HepG2 (cell line): ENCODE measurements at regions not wholly inside any gene's neighbourhood (a gene's known extent, or its start where the extent isn't known, plus 50 kb on each side); places are given as distances from the start of the nearest gene placed in this dataset.

Source experiments
- ATAC-seq: fragments of 200-7000 bp; cut with Tn5 transposase; 3 replicates; pipeline ENCODE4 v1.9.1; 2020; ENCODE audit warnings: mild to moderate bottlenecking, moderate library complexity
- BruUV-seq: library from RNA; stranded (reverse); fragments of 400-500 nt; replicated peaks from 2 replicates; lab custom pipeline; 2021; lab: Mats Ljungman, UMichigan
- CTCF ChIA-PET: fragments of 300-600 bp; formaldehyde crosslinking; extraction: SDS; loops from one replicate; lab custom pipeline; 2021; ENCODE audit warnings: low total read pairs, inconsistent platforms, low intra/inter-chr PET ratio; lab: Yijun Ruan, JAX
- POLR2A ChIA-PET: fragments of 350-600 bp; sonication (Branson Sonifier 250); formaldehyde crosslinking; loops from one replicate; lab custom pipeline; 2020; ENCODE audit warnings: antibody characterized with exemption, inconsistent platforms; lab: Yijun Ruan, JAX
- DNase-seq: peaks from one replicate; pipeline ENCODE4 v3.0.0-alpha.2; 2015; ENCODE audit warnings: low spot score
- FAIRE-seq: peaks from 3 replicates; lab custom pipeline; 2011; peaks lifted over from hg19 to GRCh38; lab: Jason Lieb, UNC
- H2AFZ ChIP-seq: one replicate; pipeline ENCODE4 v1.6.1; 2011; ENCODE audit warnings: low read length, inconsistent platforms
- H3K27ac ChIP-seq: fragments of 300-600 bp; 3 replicates; pipeline ENCODE4 v1.8.0; 2011; ENCODE audit warnings: mixed run types, mild to moderate bottlenecking, mixed read lengths, low read length, inconsistent platforms; ENCODE audit not compliant: insufficient read depth; ENCODE audit errors: extremely low read length
- H3K27me3 ChIP-seq, 2 experiments: fragments of 200-600 bp in 1 of 2; 2 replicates in 1 of 2; 3 replicates in 1 of 2; pipeline versions ENCODE4 v1.6.0 to v1.8.0; 2011; ENCODE audit warnings: low read length in 2 of 2, mild to moderate bottlenecking in 2 of 2, moderate library complexity in 2 of 2, inconsistent platforms in 1 of 2; ENCODE audit not compliant: insufficient read depth in 2 of 2, control insufficient read depth in 1 of 2
- H3K36me3 ChIP-seq, 2 experiments: fragments of 200-600 bp in 1 of 2; replicated peaks in 1 of 2; 2 replicates in 1 of 2; 3 replicates in 1 of 2; pipeline versions ENCODE4 v1.5.1 to v1.8.0; 2011; ENCODE audit warnings: low read length in 2 of 2, inconsistent platforms in 1 of 2; ENCODE audit not compliant: insufficient read depth in 2 of 2, control insufficient read depth in 1 of 2
- H3K4me1 ChIP-seq: 2 replicates; pipeline ENCODE4 v1.5.1; 2012; ENCODE audit warnings: low read length, inconsistent platforms; ENCODE audit not compliant: insufficient read depth
- H3K4me2 ChIP-seq: 2 replicates; pipeline ENCODE4 v1.6.0; 2011; ENCODE audit warnings: low read depth, low read length, inconsistent platforms
- H3K4me3 ChIP-seq, 3 experiments: fragments of 200-600 bp in 1 of 3; sonication (generic), shearing (Covaris generic) in 1 of 3; replicated peaks in 1 of 3; 2 replicates each; pipeline ENCODE4 v1.5.1; 2011 to 2016; ENCODE audit warnings: low read length in 3 of 3, inconsistent platforms in 2 of 3, low read depth in 2 of 3, mild to moderate bottlenecking in 2 of 3, control low read depth in 1 of 3, mixed read lengths in 1 of 3; ENCODE audit not compliant: insufficient read depth in 1 of 3
- H3K79me2 ChIP-seq: one replicate; pipeline ENCODE4 v1.6.1; 2011; ENCODE audit warnings: low read length, inconsistent platforms; ENCODE audit not compliant: insufficient read depth
- H3K9ac ChIP-seq: 2 replicates; pipeline ENCODE4 v1.6.0; 2011; ENCODE audit warnings: mild to moderate bottlenecking, low read depth, low read length, inconsistent platforms; ENCODE audit not compliant: insufficient read depth
- H3K9me3 ChIP-seq: 2 replicates; pipeline ENCODE4 v1.5.1; 2012; ENCODE audit warnings: mild to moderate bottlenecking, low read length
- H4K20me1 ChIP-seq: 2 replicates; pipeline ENCODE4 v1.6.0; 2011; ENCODE audit warnings: inconsistent platforms, mild to moderate bottlenecking, low read length, moderate library complexity; ENCODE audit not compliant: insufficient read depth
- HNRNPH1 ChIP-seq: fragments of 200-400 bp; formaldehyde crosslinking; optimal IDR thresholded peaks from 2 replicates; pipeline ENCODE3; 2017; ENCODE audit warnings: mild to moderate bottlenecking, low read depth, low read length
- HNRNPLL ChIP-seq: fragments of 200-400 bp; formaldehyde crosslinking; IDR thresholded peaks from 2 replicates; pipeline ENCODE4 v1.6.1; 2017; ENCODE audit warnings: mild to moderate bottlenecking, low read depth, low read length; ENCODE audit not compliant: poor library complexity, severe bottlenecking
- KMT2A ChIP-seq: sonication (generic); formaldehyde crosslinking; IDR thresholded peaks from 2 replicates; pipeline ENCODE4 v1.4.0; 2020; ENCODE audit warnings: missing genetic modification reagents
- SMAD1 ChIP-seq: sonication (generic); formaldehyde crosslinking; IDR thresholded peaks from 2 replicates; pipeline ENCODE4 v1.4.0; 2020; ENCODE audit warnings: missing genetic modification reagents, low read depth, mild to moderate bottlenecking, borderline replicate concordance
- STAG1 ChIP-seq: sonication (generic); formaldehyde crosslinking; IDR thresholded peaks from 2 replicates; pipeline ENCODE4 v1.4.0; 2020; ENCODE audit warnings: missing genetic modification reagents
- ZC3H4 ChIP-seq: sonication (generic); formaldehyde crosslinking; IDR thresholded peaks from 2 replicates; pipeline ENCODE4 v1.4.0; 2020; ENCODE audit warnings: missing genetic modification reagents, borderline replicate concordance
- ZNF180 ChIP-seq: sonication (generic); formaldehyde crosslinking; IDR thresholded peaks from 2 replicates; pipeline ENCODE4 v1.4.0; 2020; ENCODE audit warnings: low read depth, missing genetic modification reagents, borderline replicate concordance
- ZNF263 ChIP-seq: sonication (generic); formaldehyde crosslinking; IDR thresholded peaks from 2 replicates; pipeline ENCODE4 v1.4.0; 2020; ENCODE audit warnings: missing genetic modification reagents
- ZNF326 ChIP-seq: sonication (generic); formaldehyde crosslinking; IDR thresholded peaks from 2 replicates; pipeline ENCODE4 v1.4.0; 2020; ENCODE audit warnings: missing genetic modification reagents, borderline replicate concordance
- ZNF556 ChIP-seq: sonication (generic); formaldehyde crosslinking; IDR thresholded peaks from 2 replicates; pipeline ENCODE4 v1.4.0; 2020; ENCODE audit warnings: mild to moderate bottlenecking, missing genetic modification reagents, borderline replicate concordance
- ZNF788 ChIP-seq: sonication (generic); formaldehyde crosslinking; IDR thresholded peaks from 2 replicates; pipeline ENCODE4 v1.5.0; 2020; ENCODE audit warnings: mild to moderate bottlenecking, missing genetic modification reagents, borderline replicate concordance
- WGBS: methylation state at CpG from one replicate; pipeline ENCODE4 v1.1.6; 2017; ENCODE audit warnings: low lambda C conversion rate; 5-methylcytosine and 5-hydroxymethylcytosine counted together
- in situ Hi-C: cut with HindIII; loops from 2 replicates; pipeline ENCODE4 v1.10.0; 2017; ENCODE audit warnings: low pct_unique_long_range_greater_than_20kb; ENCODE audit not compliant: extremely low pct_ligation_motif_present
- intact Hi-C: fragments of 100-400 bp; cut with micrococcal nuclease; formaldehyde crosslinking; loops from one replicate; pipeline ENCODE4 v1.10.0; 2022; ENCODE audit not compliant: unreplicated experiment
- TF ChIP-seq, protein P1 (sequence below): sonication (generic); formaldehyde crosslinking; IDR thresholded peaks from 2 replicates; pipeline ENCODE4 v1.5.0; 2020; ENCODE audit warnings: mild to moderate bottlenecking, missing genetic modification reagents, moderate library complexity
- TF ChIP-seq, protein P2 (sequence below): sonication (generic); formaldehyde crosslinking; IDR thresholded peaks from 2 replicates; pipeline ENCODE4 v1.5.0; 2020; ENCODE audit warnings: missing genetic modification reagents
- TF ChIP-seq, protein P3 (sequence below): IDR thresholded peaks from 2 replicates; pipeline ENCODE4 v1.6.1; 2016

GRCh38 chr4:111475001-111475400 is 670.3 kb upstream of the FAM241A start:
- in situ Hi-C loops: no loop called here
- H3K36me3 ChIP-seq: no peaks in the 10 kb centered on the region
- FAIRE-seq (peak; percentile 34), DNase-seq (peak; percentile 17), ATAC-seq (peak; percentile 51)
- POLR2A ChIA-PET: no interaction called here
- no peak overlapping the region for H3K27ac ChIP-seq
- H2AFZ ChIP-seq: no peak overlapping the region
- H3K9ac ChIP-seq: no peak overlapping the region
- no peaks in the 10 kb centered on the region for H4K20me1 ChIP-seq
- CTCF ChIA-PET: no interaction called here
- no peak overlapping the region for H3K4me3 ChIP-seq
- H3K79me2 ChIP-seq: no peaks in the 10 kb centered on the region
- no peaks in the 10 kb centered on the region for H3K27me3 ChIP-seq
- WGBS: 5% methylated on average over 5 of the region's 5 CpGs
- no peaks in the 10 kb centered on the region for H3K9me3 ChIP-seq
- intact Hi-C loops: no loop called here
- TF ChIP-seq, protein P1, sequence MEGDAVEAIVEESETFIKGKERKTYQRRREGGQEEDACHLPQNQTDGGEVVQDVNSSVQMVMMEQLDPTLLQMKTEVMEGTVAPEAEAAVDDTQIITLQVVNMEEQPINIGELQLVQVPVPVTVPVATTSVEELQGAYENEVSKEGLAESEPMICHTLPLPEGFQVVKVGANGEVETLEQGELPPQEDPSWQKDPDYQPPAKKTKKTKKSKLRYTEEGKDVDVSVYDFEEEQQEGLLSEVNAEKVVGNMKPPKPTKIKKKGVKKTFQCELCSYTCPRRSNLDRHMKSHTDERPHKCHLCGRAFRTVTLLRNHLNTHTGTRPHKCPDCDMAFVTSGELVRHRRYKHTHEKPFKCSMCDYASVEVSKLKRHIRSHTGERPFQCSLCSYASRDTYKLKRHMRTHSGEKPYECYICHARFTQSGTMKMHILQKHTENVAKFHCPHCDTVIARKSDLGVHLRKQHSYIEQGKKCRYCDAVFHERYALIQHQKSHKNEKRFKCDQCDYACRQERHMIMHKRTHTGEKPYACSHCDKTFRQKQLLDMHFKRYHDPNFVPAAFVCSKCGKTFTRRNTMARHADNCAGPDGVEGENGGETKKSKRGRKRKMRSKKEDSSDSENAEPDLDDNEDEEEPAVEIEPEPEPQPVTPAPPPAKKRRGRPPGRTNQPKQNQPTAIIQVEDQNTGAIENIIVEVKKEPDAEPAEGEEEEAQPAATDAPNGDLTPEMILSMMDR (CRISPR knock-in tag): peak; percentile 49
- TF ChIP-seq SMAD1 (CRISPR knock-in tag) (no peak), ZNF326 (no peak), KMT2A (CRISPR knock-in tag) (no peak), HNRNPLL (no peak), ZNF263 (CRISPR knock-in tag) (no peak), ZNF788 (CRISPR knock-in tag) (no peak), HNRNPH1 (no peak), ZNF180 (no peak), ZC3H4 (CRISPR knock-in tag) (no peak), STAG1 (CRISPR knock-in tag) (peak; percentile 57), ZNF556 (CRISPR knock-in tag) (no peak)
- TF ChIP-seq, protein P2, sequence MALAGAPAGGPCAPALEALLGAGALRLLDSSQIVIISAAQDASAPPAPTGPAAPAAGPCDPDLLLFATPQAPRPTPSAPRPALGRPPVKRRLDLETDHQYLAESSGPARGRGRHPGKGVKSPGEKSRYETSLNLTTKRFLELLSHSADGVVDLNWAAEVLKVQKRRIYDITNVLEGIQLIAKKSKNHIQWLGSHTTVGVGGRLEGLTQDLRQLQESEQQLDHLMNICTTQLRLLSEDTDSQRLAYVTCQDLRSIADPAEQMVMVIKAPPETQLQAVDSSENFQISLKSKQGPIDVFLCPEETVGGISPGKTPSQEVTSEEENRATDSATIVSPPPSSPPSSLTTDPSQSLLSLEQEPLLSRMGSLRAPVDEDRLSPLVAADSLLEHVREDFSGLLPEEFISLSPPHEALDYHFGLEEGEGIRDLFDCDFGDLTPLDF (CRISPR knock-in tag): no peak
- TF ChIP-seq, protein P3, sequence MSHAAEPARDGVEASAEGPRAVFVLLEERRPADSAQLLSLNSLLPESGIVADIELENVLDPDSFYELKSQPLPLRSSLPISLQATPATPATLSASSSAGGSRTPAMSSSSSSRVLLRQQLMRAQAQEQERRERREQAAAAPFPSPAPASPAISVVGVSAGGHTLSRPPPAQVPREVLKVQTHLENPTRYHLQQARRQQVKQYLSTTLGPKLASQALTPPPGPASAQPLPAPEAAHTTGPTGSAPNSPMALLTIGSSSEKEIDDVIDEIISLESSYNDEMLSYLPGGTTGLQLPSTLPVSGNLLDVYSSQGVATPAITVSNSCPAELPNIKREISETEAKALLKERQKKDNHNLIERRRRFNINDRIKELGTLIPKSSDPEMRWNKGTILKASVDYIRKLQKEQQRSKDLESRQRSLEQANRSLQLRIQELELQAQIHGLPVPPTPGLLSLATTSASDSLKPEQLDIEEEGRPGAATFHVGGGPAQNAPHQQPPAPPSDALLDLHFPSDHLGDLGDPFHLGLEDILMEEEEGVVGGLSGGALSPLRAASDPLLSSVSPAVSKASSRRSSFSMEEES: no peak
- H3K4me2 ChIP-seq: no peak overlapping the region
- BruUV-seq: no TSS peak
- H3K4me1 ChIP-seq: no peaks in the 10 kb centered on the region
